ENCODE measurements at regions not wholly inside any gene's neighbourhood (a gene's known extent, or its start where the extent isn't known, plus 50 kb on each side); places are given as distances from the start of the nearest gene placed in this dataset.

DNA sequence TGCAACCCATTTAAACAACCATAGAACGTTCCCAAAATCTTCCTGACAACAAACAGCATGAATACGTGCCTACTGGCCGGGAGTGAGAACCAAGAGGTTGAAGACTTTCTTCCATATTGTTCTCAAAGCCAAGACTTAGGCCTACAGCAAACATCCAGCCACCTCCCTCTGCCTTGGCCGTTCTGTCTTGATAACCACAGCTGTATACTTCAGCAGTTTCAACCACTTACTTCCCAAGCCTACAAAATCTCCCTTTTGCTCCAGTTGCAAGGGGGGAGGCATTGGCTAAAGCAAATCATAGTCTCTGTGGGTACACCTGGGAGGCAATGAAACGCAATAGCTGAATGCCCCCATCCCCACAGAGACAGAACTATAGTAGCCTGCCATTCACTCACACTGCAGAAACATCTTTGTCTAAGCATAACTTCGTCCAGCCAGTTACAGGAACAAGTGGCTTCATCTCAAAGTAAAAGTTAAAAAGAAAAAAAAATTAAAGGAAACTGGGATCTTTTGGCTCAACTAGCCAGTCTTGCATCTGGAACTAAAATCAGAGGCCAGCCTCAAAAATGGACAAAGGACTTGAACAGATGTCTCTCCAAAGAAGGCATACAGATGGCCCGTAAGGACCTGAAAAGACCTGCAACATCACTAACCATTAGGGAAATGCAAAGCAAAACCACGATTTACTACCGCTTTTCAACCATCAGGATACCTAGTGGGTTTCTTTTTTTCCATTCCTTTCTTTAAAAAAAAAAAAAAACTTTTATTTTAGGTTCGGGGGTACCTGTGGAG is 186.0 kb downstream of the PSMG1 start:
- TF ChIP-seq EP300 (IDR thresholded peaks at IDR 0.05; ENCODE audit: borderline replicate concordance): no peak
- no peak for TF ChIP-seq NFIC (IDR thresholded peaks at IDR 0.05)
- TF ChIP-seq REST (IDR thresholded peaks at IDR 0.05; ENCODE audit: low read depth): no peak
- TF ChIP-seq YY1 (IDR thresholded peaks at IDR 0.05; ENCODE audit: low read depth): no peak
- TF ChIP-seq TEAD4 (IDR thresholded peaks at IDR 0.05): no peak
- no peak for TF ChIP-seq ZBTB7A (IDR thresholded peaks at IDR 0.05; ENCODE audit: low read depth)
- no peak for TF ChIP-seq CEBPB (IDR thresholded peaks at IDR 0.05)
- no peak for TF ChIP-seq RAD21 (IDR thresholded peaks at IDR 0.05; ENCODE audit: low read depth)
- TF ChIP-seq TAF1 (IDR thresholded peaks at IDR 0.05; ENCODE audit: low read depth): no peak
- no peak for TF ChIP-seq MAX (IDR thresholded peaks at IDR 0.05)

Measured in Ishikawa (cell line).